Renal cortex interstitium (tissue), 11 donors: ENCODE measurements at regions not wholly inside any gene's neighbourhood (a gene's known extent, or its start where the extent isn't known, plus 50 kb on each side); places are given as distances from the start of the nearest gene placed in this dataset.
"Not testable (repeated sequence)": the region's sequence is repeated elsewhere in the genome, so short reads cannot be mapped to it uniquely, and the experiment has no call there.

Experiments used
- DNase-seq, 11 donors: peaks; one replicate each; pipeline ENCODE4 v3.0.0-alpha.2; 2013; ENCODE audit warnings: low read depth in 9 of 11, low spot score in 4 of 11; ENCODE audit errors: extremely low read depth in 1 of 11

DNA sequence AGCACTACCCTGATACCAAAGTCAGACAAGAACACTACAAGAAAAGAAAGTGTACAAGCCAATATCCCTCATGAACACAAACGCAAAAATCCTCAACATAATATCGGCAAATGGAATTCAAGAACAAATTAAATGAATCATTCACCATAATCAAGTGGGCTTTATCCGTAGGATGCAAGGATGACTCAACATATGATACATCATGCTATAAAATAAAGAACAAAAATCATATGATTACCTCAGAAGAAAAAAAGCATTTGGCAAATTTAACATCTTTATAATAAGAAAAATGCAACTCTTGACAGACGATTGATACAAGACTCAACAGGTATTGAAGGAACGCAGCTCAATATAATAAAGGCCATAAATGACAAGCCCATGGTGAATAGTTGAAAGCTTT is 843.9 kb downstream of the FRK start:
- no peak for DNase-seq

- DNase-seq, result no peak
Observed at GRCh38 chr6:115214283-115214682, 846.4 kb downstream of the FRK start.

DNA sequence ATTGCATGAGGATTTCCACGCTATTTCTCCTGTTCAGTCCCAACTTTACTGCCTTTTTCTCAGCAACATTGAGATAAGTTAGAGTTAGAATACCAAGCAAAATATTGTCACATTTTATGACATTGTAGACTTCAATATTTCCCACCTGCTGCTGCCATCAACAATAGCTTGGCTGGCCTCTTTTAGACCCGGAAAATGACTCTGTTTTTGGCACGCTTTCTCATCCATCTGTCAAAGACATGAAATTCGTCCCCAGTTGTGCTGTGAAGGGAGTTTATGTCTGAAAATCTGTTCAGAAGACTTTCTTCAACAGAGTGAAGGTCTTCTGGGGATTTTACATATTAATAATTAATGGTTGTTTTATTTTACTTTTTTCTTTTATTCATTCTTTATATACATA is 857.3 kb downstream of the FRK start:
- DNase-seq, result no peak

GRCh38 chr6:115194981-115195638 is 852.3 kb upstream of the HS3ST5 start:
- DNase-seq, result no peak

DNA sequence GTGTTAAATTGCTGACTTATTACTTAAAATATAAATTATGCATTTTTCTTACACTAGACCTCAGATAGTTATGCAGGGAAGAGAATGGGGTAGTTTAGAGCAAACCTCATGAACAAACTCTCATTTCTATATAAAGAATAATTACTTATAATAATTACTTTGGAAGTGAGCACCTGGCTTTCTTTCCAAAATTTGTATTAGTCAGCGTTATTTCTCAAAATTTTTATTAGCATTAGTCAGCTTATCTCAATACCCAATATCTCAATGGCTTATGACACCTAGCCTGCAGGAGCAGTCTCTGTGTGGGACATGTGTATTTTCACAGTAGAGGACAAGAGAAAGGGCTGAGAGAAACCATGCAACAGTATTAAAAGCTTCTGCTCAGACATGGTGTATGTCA is 849.2 kb upstream of the HS3ST5 start:
- no peak for DNase-seq

DNA sequence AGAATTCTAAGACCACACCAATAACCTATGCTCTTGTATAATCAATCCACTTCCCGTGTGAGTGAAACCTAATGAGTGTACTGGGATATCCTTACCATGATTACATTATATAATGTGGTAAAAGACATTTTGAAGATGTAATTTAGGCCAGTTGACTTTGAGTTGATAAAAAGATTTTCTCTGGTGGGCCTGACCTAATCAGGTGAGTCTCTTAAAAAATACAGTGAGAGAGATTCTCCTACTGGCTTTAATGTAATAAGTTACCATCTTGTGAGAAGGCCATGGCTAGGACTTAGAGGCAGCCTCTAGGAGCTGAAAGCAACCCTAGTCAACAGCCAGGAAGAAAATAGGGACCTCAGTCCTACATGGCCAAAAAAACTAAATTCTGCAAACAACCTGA is 847.7 kb upstream of the HS3ST5 start:
- no peak for DNase-seq

DNA sequence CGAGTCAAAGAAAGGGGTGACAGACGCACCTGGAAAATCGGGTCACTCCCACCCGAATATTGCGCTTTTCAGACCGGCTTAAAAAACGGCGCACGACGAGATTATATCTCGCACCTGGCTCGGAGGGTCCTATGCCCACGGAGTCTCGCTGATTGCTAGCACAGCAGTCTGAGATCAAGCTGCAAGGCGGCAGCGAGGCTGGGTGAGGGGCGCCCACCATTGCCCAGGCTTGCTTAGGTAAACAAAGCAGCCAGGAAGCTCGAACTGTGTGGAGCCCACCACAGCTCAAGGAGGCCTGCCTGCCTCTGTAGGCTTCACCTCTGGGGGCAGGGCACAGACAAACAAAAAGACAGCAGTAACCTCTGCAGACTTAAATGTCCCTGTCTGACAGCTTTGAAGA is 832.6 kb upstream of the HS3ST5 start:
- DNase-seq, result not testable (repeated sequence)

DNA sequence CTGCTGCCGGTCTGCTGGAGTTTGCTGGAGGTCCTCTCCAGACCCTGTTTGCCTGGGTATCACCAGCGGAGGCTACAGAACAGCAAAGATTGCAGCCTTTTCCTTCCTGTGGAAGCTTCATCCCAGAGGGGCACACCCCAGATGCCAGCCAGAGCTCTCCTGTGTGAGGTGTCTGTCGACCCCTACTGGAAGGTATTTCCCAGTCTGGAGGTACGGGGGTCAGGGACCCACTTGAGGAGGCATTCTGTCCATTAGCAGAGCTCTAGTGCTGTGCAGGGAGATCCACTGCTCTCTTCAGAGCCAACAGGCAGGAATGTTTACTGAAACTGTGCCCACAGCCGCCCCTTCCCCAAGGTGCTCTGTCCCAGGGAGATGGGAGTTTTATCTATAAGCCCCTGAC is 823.1 kb upstream of the HS3ST5 start:
- DNase-seq, result not testable (repeated sequence)

GRCh38 chr6:115159733-115160132 is 816.9 kb upstream of the HS3ST5 start:
- no peak for DNase-seq

- DNase-seq, result no peak
Observed at GRCh38 chr6:115137910-115138309, 795.1 kb upstream of the HS3ST5 start.

DNA sequence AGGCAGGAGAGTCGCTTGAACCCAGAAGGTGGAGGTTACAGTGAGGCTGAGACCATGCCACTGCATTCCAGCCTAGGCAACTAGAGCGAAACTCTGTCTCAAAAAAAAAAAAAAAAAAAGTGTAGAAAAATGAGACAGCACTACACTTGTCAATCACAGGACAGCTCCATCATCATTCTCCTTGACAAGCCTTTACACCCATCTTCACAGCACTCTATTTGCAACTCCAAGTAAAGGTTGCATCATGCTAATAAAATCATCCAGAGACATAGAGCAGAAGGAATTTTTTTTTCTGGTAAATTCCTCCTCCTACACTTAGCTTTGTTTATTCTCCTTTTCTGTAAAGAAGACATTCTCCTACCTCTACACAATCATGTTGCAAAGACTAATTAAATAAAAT is 791.0 kb upstream of the HS3ST5 start:
- no peak for DNase-seq

DNA sequence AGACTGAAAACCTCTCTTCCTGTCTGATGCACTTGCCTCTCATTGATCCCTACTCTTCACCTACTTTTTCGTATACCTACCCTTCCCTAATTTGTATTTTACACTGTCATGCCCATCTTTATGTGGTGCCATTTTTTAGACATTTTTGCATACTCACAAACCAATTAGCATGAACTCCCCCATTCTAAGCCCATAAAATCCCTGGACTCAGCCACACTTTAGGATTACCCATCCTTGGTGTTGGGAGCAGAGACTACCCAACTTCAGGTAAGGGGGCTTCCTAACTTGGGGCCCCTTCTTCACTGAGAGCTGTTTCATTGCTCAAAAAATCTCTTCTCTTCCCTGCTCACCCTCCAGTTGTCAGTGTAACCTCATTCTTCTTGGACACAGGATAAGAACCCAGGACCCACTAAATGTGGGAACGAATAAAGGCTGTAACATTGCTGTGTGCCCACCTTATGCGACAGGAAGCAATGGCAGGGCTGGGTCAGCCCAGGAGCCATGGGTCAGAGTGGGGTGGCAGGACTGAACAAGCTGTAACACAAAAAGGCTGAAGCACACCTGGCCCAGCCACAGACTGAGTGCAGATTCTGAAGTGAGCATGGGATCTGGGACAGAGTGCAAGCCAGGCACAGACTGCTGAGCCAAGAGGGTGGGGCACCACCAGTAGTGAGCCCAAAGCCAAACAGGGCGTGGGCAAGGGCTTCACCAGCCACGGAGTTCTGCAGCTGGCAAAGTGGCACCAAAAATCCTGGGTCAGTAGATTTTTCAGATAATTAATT is 789.1 kb upstream of the HS3ST5 start:
- no peak for DNase-seq

DNA sequence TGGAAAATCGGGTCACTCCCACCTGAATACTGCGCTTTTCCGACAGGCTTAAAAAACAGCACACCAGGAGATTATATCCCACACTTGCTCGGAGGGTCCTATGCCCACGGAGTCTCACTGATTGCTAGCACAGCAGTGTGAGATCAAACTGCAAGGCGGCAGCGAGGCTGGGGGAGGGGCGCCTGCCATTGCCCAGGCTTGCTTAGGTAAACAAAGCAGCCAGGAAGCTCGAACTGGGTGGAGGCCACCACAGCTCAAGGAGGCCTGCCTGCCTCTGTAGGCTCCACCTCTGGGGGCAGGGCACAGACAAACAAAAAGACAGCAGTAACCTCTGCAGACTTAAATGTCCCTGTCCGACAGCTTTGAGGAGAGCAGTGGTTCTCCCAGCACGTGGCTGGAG is 778.7 kb upstream of the HS3ST5 start:
- DNase-seq, result not testable (repeated sequence)

- no peak for DNase-seq
Observed at GRCh38 chr6:115120391-115120790, 777.6 kb upstream of the HS3ST5 start.

- no peak for DNase-seq
Observed at GRCh38 chr6:115091461-115091860, 748.6 kb upstream of the HS3ST5 start.

- no peak for DNase-seq
Observed at GRCh38 chr6:115078555-115078954, 735.7 kb upstream of the HS3ST5 start.

DNA sequence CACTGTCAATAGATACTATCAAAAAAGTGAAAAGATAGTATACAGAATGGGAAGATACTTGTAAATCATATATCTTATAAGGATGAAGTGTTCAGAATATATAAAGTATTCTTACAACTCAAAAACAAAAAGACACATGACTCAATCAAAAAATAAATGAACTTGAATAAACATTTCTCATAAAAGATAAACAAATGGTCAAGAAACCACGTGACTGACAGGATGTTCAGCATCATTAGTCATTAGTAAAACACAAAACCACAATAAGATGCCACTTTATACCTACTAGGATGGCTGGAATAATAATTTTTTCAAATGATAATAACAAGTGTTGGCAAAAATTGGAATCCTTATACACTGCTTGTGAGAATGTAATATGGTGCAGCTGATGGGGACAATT is 729.1 kb upstream of the HS3ST5 start:
- no peak for DNase-seq

DNA sequence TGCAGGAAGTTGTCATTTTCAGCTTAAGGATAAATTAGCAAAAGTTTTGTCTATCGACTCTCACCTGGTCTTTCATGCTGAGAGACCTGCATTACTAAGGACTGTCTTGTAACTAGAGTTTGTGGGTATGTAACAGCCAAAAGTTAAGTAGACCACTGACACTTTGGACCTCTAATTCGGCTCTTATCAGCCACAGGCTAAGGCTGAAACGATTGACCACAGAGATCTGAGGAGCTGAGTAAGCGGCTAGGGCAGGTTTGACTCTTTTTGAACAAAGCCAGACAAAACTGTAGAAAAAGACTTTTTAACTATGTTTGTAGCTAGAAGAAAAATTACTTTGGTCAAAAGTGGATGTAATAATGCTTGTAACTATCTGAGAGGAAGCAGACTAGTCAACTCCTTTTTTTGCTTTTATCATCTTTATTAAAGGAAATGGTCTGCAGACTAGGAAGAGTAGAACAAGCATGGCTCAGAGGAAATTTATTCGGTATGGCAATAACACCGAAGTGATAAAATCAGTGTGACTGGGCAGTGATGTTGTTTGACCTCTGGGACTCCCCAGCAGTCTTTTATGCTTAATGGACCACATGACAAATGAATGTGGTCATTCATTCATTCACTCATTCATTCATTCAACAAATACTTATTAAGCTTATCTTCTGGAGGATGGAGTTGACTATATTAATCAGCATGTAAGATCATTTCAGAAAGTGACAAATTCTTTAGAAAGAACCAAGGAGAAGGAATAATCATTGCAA is 725.0 kb upstream of the HS3ST5 start:
- DNase-seq, result no peak

DNA sequence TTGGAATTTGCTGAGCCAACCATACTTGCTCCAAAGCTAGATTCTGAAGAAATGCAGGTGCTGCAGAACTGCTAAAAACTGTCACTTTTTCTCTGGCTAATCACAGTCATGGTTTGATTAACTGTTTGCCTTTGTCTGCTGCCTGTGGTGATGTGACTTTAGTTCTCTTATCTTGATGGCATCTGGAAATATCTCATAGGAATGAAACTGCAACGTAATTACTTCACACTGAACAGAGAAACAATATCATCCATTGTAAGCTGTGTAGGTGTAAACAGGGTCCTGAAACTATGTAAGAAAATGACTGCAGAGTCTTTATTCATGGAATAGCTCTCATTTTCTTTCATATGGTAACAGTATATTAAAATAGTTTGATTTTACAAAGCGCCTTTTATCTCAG is 721.9 kb upstream of the HS3ST5 start:
- no peak for DNase-seq

- no peak for DNase-seq
Observed at GRCh38 chr6:115060581-115060980, 717.8 kb upstream of the HS3ST5 start.
